HepG2 (cell line): ENCODE measurements at regions not wholly inside any gene's neighbourhood (a gene's known extent, or its start where the extent isn't known, plus 50 kb on each side); places are given as distances from the start of the nearest gene placed in this dataset.

Experiments
- ATAC-seq: fragments of 200-7000 bp; cut with Tn5 transposase; 3 replicates; pipeline ENCODE4 v1.9.1; 2020; ENCODE audit warnings: mild to moderate bottlenecking, moderate library complexity
- BruUV-seq: library from RNA; stranded (reverse); fragments of 400-500 nt; replicated peaks from 2 replicates; lab custom pipeline; 2021; lab: Mats Ljungman, UMichigan
- CTCF ChIA-PET: fragments of 300-600 bp; formaldehyde crosslinking; extraction: SDS; loops from one replicate; lab custom pipeline; 2021; ENCODE audit warnings: low total read pairs, inconsistent platforms, low intra/inter-chr PET ratio; lab: Yijun Ruan, JAX
- POLR2A ChIA-PET: fragments of 350-600 bp; sonication (Branson Sonifier 250); formaldehyde crosslinking; loops from one replicate; lab custom pipeline; 2020; ENCODE audit warnings: antibody characterized with exemption, inconsistent platforms; lab: Yijun Ruan, JAX
- DNase-seq: peaks from one replicate; pipeline ENCODE4 v3.0.0-alpha.2; 2015; ENCODE audit warnings: low spot score
- FAIRE-seq: peaks from 3 replicates; lab custom pipeline; 2011; peaks lifted over from hg19 to GRCh38; lab: Jason Lieb, UNC
- H2AFZ ChIP-seq: one replicate; pipeline ENCODE4 v1.6.1; 2011; ENCODE audit warnings: low read length, inconsistent platforms
- H3K27ac ChIP-seq: fragments of 300-600 bp; 3 replicates; pipeline ENCODE4 v1.8.0; 2011; ENCODE audit warnings: mixed run types, mild to moderate bottlenecking, mixed read lengths, low read length, inconsistent platforms; ENCODE audit not compliant: insufficient read depth; ENCODE audit errors: extremely low read length
- H3K27me3 ChIP-seq, 2 experiments: fragments of 200-600 bp in 1 of 2; 2 replicates in 1 of 2; 3 replicates in 1 of 2; pipeline versions ENCODE4 v1.6.0 to v1.8.0; 2011; ENCODE audit warnings: low read length in 2 of 2, mild to moderate bottlenecking in 2 of 2, moderate library complexity in 2 of 2, inconsistent platforms in 1 of 2; ENCODE audit not compliant: insufficient read depth in 2 of 2, control insufficient read depth in 1 of 2
- H3K36me3 ChIP-seq, 2 experiments: fragments of 200-600 bp in 1 of 2; replicated peaks in 1 of 2; 2 replicates in 1 of 2; 3 replicates in 1 of 2; pipeline versions ENCODE4 v1.5.1 to v1.8.0; 2011; ENCODE audit warnings: low read length in 2 of 2, inconsistent platforms in 1 of 2; ENCODE audit not compliant: insufficient read depth in 2 of 2, control insufficient read depth in 1 of 2
- H3K4me1 ChIP-seq: 2 replicates; pipeline ENCODE4 v1.5.1; 2012; ENCODE audit warnings: low read length, inconsistent platforms; ENCODE audit not compliant: insufficient read depth
- H3K4me2 ChIP-seq: 2 replicates; pipeline ENCODE4 v1.6.0; 2011; ENCODE audit warnings: low read depth, low read length, inconsistent platforms
- H3K4me3 ChIP-seq, 3 experiments: fragments of 200-600 bp in 1 of 3; sonication (generic), shearing (Covaris generic) in 1 of 3; replicated peaks in 1 of 3; 2 replicates each; pipeline ENCODE4 v1.5.1; 2011 to 2016; ENCODE audit warnings: low read length in 3 of 3, inconsistent platforms in 2 of 3, low read depth in 2 of 3, mild to moderate bottlenecking in 2 of 3, control low read depth in 1 of 3, mixed read lengths in 1 of 3; ENCODE audit not compliant: insufficient read depth in 1 of 3
- H3K79me2 ChIP-seq: one replicate; pipeline ENCODE4 v1.6.1; 2011; ENCODE audit warnings: low read length, inconsistent platforms; ENCODE audit not compliant: insufficient read depth
- H3K9ac ChIP-seq: 2 replicates; pipeline ENCODE4 v1.6.0; 2011; ENCODE audit warnings: mild to moderate bottlenecking, low read depth, low read length, inconsistent platforms; ENCODE audit not compliant: insufficient read depth
- H3K9me3 ChIP-seq: 2 replicates; pipeline ENCODE4 v1.5.1; 2012; ENCODE audit warnings: mild to moderate bottlenecking, low read length
- H4K20me1 ChIP-seq: 2 replicates; pipeline ENCODE4 v1.6.0; 2011; ENCODE audit warnings: inconsistent platforms, mild to moderate bottlenecking, low read length, moderate library complexity; ENCODE audit not compliant: insufficient read depth
- DMAP1 ChIP-seq: IDR thresholded peaks from 2 replicates; pipeline ENCODE4 v1.6.1; 2016
- SIN3A ChIP-seq: IDR thresholded peaks from 2 replicates; pipeline ENCODE4 v1.6.1; 2011; ENCODE audit warnings: low read depth, mild to moderate bottlenecking, control low read depth, low read length, borderline replicate concordance
- SOX13 ChIP-seq, 3 experiments: fragments of 450-650 bp in 1 of 3; sonication (generic) in 1 of 3; formaldehyde crosslinking in 1 of 3; IDR thresholded peaks in 2 of 3; conservative IDR thresholded peaks in 1 of 3; 2 replicates each; pipeline versions ENCODE4 v1.5.0 to v1.6.1; 2016 to 2020; ENCODE audit warnings: antibody characterized with exemption in 1 of 3, mild to moderate bottlenecking in 1 of 3, missing compliant biosample characterization in 1 of 3, missing genetic modification reagents in 1 of 3, moderate library complexity in 1 of 3
- TEAD2 ChIP-seq: sonication (generic); formaldehyde crosslinking; IDR thresholded peaks from 2 replicates; pipeline ENCODE4 v1.9.0; 2021; ENCODE audit warnings: missing genetic modification reagents
- ZNF878 ChIP-seq: sonication (generic); formaldehyde crosslinking; IDR thresholded peaks from 2 replicates; pipeline ENCODE4 v1.8.1; 2023; ENCODE audit warnings: mild to moderate bottlenecking, missing genetic modification reagents, moderate library complexity
- WGBS: methylation state at CpG from one replicate; pipeline ENCODE4 v1.1.6; 2017; ENCODE audit warnings: low lambda C conversion rate; 5-methylcytosine and 5-hydroxymethylcytosine counted together
- in situ Hi-C: cut with HindIII; loops from 2 replicates; pipeline ENCODE4 v1.10.0; 2017; ENCODE audit warnings: low pct_unique_long_range_greater_than_20kb; ENCODE audit not compliant: extremely low pct_ligation_motif_present
- intact Hi-C: fragments of 100-400 bp; cut with micrococcal nuclease; formaldehyde crosslinking; loops from one replicate; pipeline ENCODE4 v1.10.0; 2022; ENCODE audit not compliant: unreplicated experiment
- TF ChIP-seq, protein P1 (sequence below): IDR thresholded peaks from 2 replicates; pipeline ENCODE4 v1.6.1; 2016; ENCODE audit warnings: missing biosample characterization, missing genetic modification reagents, low read depth
- TF ChIP-seq, protein P2 (sequence below), 2 experiments: sonication (generic) in 1 of 2; formaldehyde crosslinking in 1 of 2; IDR thresholded peaks; 2 replicates each; pipeline versions ENCODE4 v1.4.0 to v1.6.1; 2018 to 2020; ENCODE audit warnings: missing genetic modification reagents in 2 of 2, borderline replicate concordance in 1 of 2, low read depth in 1 of 2, mild to moderate bottlenecking in 1 of 2, missing biosample characterization in 1 of 2

DNA sequence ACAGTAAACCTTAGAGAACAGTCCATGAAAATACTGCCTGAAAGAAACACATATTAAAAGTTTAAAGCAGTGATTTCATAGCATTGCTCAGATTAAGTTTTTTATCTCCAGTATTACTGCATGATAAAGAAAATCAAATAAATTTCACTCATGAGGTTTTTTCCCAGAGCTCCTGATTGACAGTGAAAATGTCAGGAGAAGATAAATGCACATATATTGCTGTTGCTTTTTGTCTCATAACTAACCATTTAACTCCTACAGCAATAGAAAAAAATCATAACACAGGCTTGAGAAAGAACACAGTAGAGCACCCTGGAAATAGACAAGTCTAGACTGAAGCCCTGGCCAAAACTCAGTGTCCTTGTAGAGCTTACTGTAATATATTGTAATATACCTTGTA, 391.0 kb downstream of the TMX3 start (continued):
- no peak for TF ChIP-seq TEAD2 (CRISPR knock-in tag)
- TF ChIP-seq, protein P1, sequence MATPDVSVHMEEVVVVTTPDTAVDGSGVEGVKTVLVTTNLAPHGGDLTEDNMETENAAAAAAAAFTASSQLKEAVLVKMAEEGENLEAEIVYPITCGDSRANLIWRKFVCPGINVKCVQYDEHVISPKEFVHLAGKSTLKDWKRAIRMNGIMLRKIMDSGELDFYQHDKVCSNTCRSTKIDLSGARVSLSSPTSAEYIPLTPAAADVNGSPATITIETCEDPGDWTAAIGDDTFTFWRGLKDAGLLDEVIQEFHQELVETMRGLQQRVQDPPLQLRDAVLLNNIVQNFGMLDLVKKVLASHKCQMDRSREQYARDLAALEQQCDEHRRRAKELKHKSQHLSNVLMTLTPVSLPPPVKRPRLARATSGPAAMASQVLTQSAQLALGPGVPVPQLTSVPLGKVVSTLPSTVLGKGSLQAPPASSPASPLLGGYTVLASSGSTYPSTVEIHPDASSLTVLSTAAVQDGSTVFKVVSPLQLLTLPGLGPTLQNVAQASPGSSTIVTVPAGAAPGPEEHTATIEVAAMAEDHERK, result no peak
- no peak for TF ChIP-seq SIN3A
- TF ChIP-seq SOX13 (IDR thresholded peaks at IDR 0.05), result no peak
- no peak for TF ChIP-seq SOX13 (CRISPR knock-in tag; conservative IDR thresholded peaks at IDR 0.05 in 1 of 2, IDR thresholded peaks at IDR 0.05 in 1 of 2)

DNA sequence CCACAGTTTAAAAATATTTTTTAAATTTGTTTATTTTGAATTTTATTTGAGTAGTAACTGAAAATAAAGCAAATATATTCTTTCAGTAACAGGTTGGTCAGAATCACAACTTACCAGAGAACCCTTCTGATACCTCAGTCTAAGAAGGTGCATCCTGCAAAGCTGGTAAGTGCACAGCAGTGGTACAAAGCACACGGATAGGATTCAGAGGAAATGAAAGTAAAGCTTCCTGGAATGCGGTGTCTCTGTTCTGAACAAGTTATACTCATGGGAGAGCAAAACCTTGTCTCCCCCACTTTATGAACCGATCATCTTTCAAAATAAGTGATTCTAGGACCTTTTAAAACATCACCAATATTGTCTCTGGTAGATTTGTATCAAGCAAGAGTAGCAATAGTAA, 398.3 kb downstream of the TMX3 start:
- no peaks in the 10 kb centered on the region for H3K79me2 ChIP-seq
- H3K9ac ChIP-seq, result no peak overlapping the region
- WGBS, result 13% methylated on average over 3 of the region's 3 CpGs
- TF ChIP-seq, protein P2, sequence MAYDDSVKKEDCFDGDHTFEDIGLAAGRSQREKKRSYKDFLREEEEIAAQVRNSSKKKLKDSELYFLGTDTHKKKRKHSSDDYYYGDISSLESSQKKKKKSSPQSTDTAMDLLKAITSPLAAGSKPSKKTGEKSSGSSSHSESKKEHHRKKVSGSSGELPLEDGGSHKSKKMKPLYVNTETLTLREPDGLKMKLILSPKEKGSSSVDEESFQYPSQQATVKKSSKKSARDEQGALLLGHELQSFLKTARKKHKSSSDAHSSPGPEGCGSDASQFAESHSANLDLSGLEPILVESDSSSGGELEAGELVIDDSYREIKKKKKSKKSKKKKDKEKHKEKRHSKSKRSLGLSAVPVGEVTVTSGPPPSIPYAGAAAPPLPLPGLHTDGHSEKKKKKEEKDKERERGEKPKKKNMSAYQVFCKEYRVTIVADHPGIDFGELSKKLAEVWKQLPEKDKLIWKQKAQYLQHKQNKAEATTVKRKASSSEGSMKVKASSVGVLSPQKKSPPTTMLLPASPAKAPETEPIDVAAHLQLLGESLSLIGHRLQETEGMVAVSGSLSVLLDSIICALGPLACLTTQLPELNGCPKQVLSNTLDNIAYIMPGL (CRISPR knock-in tag; IDR thresholded peaks at IDR 0.05; ENCODE audit: borderline replicate concordance in 1 of 2, low read depth in 1 of 2), result no peak
- TF ChIP-seq DMAP1 (CRISPR knock-in tag) (no peak), ZNF878 (CRISPR knock-in tag) (no peak)
- H3K4me2 ChIP-seq, result no peak overlapping the region
- ATAC-seq (0 out of 3 replicates have a peak, but pooled peaks have one; percentile 27), DNase-seq (no peak), FAIRE-seq (no peak)
- H3K27ac ChIP-seq, result no peak overlapping the region
- in situ Hi-C loops, result no loop called here
- H3K9me3 ChIP-seq, result no peaks in the 10 kb centered on the region
- no peaks in the 10 kb centered on the region; a peak in 1 of 5 replicates for H3K27me3 ChIP-seq
- intact Hi-C loops, result no loop called here
- H3K4me1 ChIP-seq, result no peaks in the 10 kb centered on the region
- H3K36me3 ChIP-seq, result no peaks in the 10 kb centered on the region
- no peak overlapping the region for H3K4me3 ChIP-seq
- H4K20me1 ChIP-seq, result no peaks in the 10 kb centered on the region
- ChIA-PET POLR2A (no interaction called here), CTCF (no interaction called here)
- BruUV-seq, result no TSS peak
- H2AFZ ChIP-seq, result no peak overlapping the region
